Heart left ventricle (tissue), 16 donors: ENCODE measurements at regions not wholly inside any gene's neighbourhood (a gene's known extent, or its start where the extent isn't known, plus 50 kb on each side); places are given as distances from the start of the nearest gene placed in this dataset.
A peak's percentile ranks its signal among the peaks of the same experiment; 100 is the strongest.

ENCODE experiments used
- ATAC-seq, 4 donors: fragments of 200-7000 bp; cut with Tn5 transposase; one replicate each; pipeline ENCODE4 v1.9.1; 2020 to 2022; ENCODE audit warnings: moderate library complexity in 4 of 4, mild to moderate bottlenecking in 3 of 4, moderate number of reproducible peaks in 1 of 4
- DNase-seq, 5 donors: peaks; one replicate each; pipeline ENCODE4 v3.0.0-alpha.2; 2020
- H3K27ac ChIP-seq, 12 donors: fragments of 200-600 bp; sonication (generic) in 4 of 12; one replicate each; pipeline versions ENCODE4 v1.5.0 to v1.8.0; 2016 to 2022; ENCODE audit warnings: mild to moderate bottlenecking in 2 of 12
- H3K27me3 ChIP-seq, 9 donors: fragments of 200-600 bp; sonication (generic) in 2 of 9; one replicate each; pipeline versions ENCODE4 v1.5.1 to v1.8.0; 2016 to 2022; ENCODE audit warnings: mild to moderate bottlenecking in 3 of 9
- H3K36me3 ChIP-seq, 9 donors: fragments of 200-600 bp; sonication (generic) in 2 of 9; one replicate each; pipeline versions ENCODE4 v1.5.0 to v1.8.0; 2018 to 2022; ENCODE audit warnings: mild to moderate bottlenecking in 2 of 9
- H3K4me1 ChIP-seq, 12 donors: fragments of 200-600 bp; sonication (generic) in 4 of 12; one replicate each; pipeline versions ENCODE4 v1.5.0 to v1.8.0; 2016 to 2022; ENCODE audit warnings: mild to moderate bottlenecking in 3 of 12
- H3K4me3 ChIP-seq, 12 donors: fragments of 200-600 bp; sonication (generic) in 4 of 12; one replicate each; pipeline versions ENCODE4 v1.5.0 to v1.8.0; 2017 to 2022; ENCODE audit warnings: mild to moderate bottlenecking in 9 of 12, moderate library complexity in 4 of 12
- H3K9me3 ChIP-seq, 12 donors: fragments of 200-600 bp; sonication (generic) in 4 of 12; one replicate each; pipeline versions ENCODE4 v1.5.0 to v1.8.0; 2016 to 2022; ENCODE audit warnings: mild to moderate bottlenecking in 1 of 12
- POLR2A ChIP-seq, 2 donors: fragments of 450-650 bp; IDR thresholded peaks; one replicate each; pipeline ENCODE4 v1.6.1; 2017; ENCODE audit warnings: antibody characterized with exemption in 2 of 2, mild to moderate bottlenecking in 2 of 2, moderate library complexity in 2 of 2
- WGBS, 4 donors: extraction: QIAGEN DNeasy Blood & Tissue Kit in 2 of 4; methylation state at CpG; one replicate each; pipeline versions ENCODE4 v1.1.5 to v1.1.7; 2013 to 2018; 5-methylcytosine and 5-hydroxymethylcytosine counted together
- intact Hi-C, 10 donors: fragments of 100-400 bp; cut with DNase I; formaldehyde crosslinking; loops; one replicate each; pipeline versions ENCODE4 v1.11.1 to v1.14.2; 2022
- TF ChIP-seq, protein P1 (sequence below), 12 donors: fragments of 200-600 bp; sonication (generic) in 4 of 12; IDR thresholded peaks; one replicate each; pipeline versions ENCODE4 v1.5.0 to v1.8.0; 2018 to 2022; ENCODE audit warnings: antibody characterized with exemption in 12 of 12, mild to moderate bottlenecking in 5 of 12
- donor health status: ischemic (EF 13 %, LVEDD 7.1; RV severe dilation, severe dysfunction).
- donor health status: healthy with polysubstance abuse.
- donor health status: DM: no; HTN: yes; CAD: no.
- donor health status: DM: no; HTN: no; CAD: no.
- donor health status: ischemic (EF 25% LVEDD 6.9; RV normal size, moderate dysfunction).
- donor health status: ischemic (EF 25% LVEDD 5.7; RV mildly dilated, moderate dysfunction).
- donor health status: healthy.
- donor health status: DM: yes; HTN: yes; CAD: no.
- donor health status: ischemic (EF 35%, LVEDD 5.7; RV mildly dilated, moderate dysfunction).
- donor health status: nonischemic (EF 11% LVEDD 7.7; RV severe dilation, severe dysfunction).
- donor health status: DM: yes; HTN: yes; CAD: no.
- donor health status: PGD.
- donor health status: ischemic (EF 29% LVEDD 5.4; RV normal size, mild dysfunction).
- donor health status: nonischemic (EF 23%, LVEDD 6.1; RV moderate dilation, normal function).

DNA sequence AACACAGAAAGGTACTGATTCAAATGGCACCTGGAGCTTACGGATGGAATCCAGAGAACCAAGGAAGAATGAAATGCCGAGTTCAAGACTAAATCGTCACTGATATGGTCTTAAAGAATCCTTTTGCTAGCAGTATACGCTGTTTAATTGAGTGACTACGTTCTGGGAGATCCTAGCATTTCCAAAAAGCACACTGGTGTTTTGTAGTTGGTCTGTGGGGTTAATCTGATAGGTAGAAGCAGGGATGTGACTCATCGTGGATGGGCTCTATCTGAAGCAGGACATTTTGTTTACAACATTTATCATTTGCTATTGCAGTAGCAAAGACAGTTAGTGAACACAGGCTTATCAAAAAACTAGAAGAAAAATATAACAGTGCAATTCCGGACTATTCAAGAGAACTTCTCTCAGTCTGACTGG is 169.2 kb upstream of the HMGA2 start:
- intact Hi-C loops, result no loop called here
- no peak for DNase-seq
- peaks cover 0 to 6% (median 0%) of the 10 kb centered on the region in 9 donors for H3K27me3 ChIP-seq
- no peaks in the 10 kb centered on the region for H3K4me1 ChIP-seq
- no peak overlapping the region for H3K27ac ChIP-seq
- ATAC-seq, result no peak
- no peaks in the 10 kb centered on the region for H3K9me3 ChIP-seq
- H3K36me3 ChIP-seq, result no peaks in the 10 kb centered on the region
- no peak overlapping the region for H3K4me3 ChIP-seq
- 78 to 89% (median 85%) methylated on average over 7 of the region's 7 CpGs for whole genome bisulfite sequencing, 4 donors
- TF ChIP-seq, protein P1, sequence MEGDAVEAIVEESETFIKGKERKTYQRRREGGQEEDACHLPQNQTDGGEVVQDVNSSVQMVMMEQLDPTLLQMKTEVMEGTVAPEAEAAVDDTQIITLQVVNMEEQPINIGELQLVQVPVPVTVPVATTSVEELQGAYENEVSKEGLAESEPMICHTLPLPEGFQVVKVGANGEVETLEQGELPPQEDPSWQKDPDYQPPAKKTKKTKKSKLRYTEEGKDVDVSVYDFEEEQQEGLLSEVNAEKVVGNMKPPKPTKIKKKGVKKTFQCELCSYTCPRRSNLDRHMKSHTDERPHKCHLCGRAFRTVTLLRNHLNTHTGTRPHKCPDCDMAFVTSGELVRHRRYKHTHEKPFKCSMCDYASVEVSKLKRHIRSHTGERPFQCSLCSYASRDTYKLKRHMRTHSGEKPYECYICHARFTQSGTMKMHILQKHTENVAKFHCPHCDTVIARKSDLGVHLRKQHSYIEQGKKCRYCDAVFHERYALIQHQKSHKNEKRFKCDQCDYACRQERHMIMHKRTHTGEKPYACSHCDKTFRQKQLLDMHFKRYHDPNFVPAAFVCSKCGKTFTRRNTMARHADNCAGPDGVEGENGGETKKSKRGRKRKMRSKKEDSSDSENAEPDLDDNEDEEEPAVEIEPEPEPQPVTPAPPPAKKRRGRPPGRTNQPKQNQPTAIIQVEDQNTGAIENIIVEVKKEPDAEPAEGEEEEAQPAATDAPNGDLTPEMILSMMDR (IDR thresholded peaks at IDR 0.05), result no peak
- TF ChIP-seq POLR2A (IDR thresholded peaks at IDR 0.05), result no peak

DNA sequence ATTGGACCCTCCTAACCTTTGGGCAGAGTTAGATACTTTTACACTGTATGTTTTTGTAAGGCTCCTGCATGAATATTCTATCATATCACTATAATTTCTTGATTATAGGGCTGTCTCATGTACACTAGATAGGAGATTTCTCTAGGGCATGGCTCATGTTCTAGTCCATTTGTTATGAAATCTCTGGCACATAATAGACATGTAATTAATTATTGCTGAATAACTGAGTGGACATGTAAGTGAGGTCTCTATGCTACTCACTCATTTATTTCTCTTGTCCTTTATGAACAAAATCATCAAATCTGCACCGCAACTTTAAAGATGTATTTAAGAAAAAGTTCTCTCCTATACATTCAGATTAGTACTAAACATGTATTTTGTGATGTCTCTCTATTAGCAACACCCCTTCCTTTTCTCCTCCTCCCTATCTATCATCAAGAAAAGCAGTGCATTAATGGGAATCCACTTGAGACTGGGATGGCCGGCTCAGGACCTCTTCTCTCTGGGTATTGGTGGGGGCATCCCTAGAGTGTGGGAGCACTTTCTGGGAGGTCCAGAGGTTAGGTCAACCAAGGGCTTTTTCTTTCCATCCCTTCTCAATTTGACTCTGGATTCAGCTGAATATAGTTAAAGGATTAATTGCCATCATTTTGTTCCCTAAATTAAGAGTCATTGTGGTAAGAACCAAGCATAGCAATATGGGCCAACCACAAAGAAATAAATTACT is 168.0 kb upstream of the HMGA2 start:
- Histone ChIP-seq H3K27me3 (peaks cover 0 to 10% (median 0%) of the 10 kb centered on the region in 9 donors), H3K27ac (peak overlapping the region in 1 of 12 donors; percentile 25), H3K4me1 (no peaks in the 10 kb centered on the region), H3K36me3 (no peaks in the 10 kb centered on the region), H3K4me3 (no peak overlapping the region), H3K9me3 (no peaks in the 10 kb centered on the region)
- TF ChIP-seq, protein P1 (IDR thresholded peaks at IDR 0.05), result no peak
- TF ChIP-seq POLR2A (IDR thresholded peaks at IDR 0.05), result no peak
- no peak for ATAC-seq
- intact Hi-C loops, result no loop called here
- WGBS, 4 donors, result 89 to 95% (median 92%) methylated on average over 2 of the region's 2 CpGs
- DNase-seq, result no peak

DNA sequence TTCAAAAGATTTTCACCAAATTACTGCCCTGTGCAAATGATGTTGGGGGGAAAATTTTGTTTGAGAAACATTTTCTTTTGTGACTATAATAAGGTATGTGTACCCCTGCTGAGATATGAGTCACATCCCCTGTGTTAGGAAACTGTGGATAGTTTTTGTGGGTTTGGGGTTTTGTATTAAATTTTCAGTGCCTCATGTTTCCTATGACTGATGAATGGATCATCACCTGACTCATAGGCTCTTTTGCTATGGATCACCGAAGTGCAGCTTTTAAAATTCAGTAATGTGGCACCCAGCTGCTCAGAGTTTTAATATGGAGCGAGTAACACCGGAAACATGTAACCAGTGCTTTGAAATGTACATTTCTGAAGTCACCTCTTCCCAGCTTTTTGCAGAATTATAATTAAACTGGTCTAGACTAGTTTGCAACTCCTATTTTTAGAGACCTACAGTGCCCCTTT is 167.4 kb upstream of the HMGA2 start:
- intact Hi-C loops, result no loop called here
- Histone ChIP-seq H3K36me3 (no peaks in the 10 kb centered on the region), H3K4me1 (no peaks in the 10 kb centered on the region), H3K4me3 (no peak overlapping the region), H3K9me3 (no peaks in the 10 kb centered on the region), H3K27me3 (peaks cover 0 to 10% (median 0%) of the 10 kb centered on the region in 9 donors), H3K27ac (no peak overlapping the region)
- no peak for DNase-seq
- WGBS, 4 donors, result 87 to 90% (median 88%) methylated on average over 3 of the region's 3 CpGs
- ATAC-seq, result peak in 1 of 4 donors; percentile 10
- no peak for TF ChIP-seq POLR2A (IDR thresholded peaks at IDR 0.05)
- TF ChIP-seq, protein P1 (IDR thresholded peaks at IDR 0.05), result no peak

DNA sequence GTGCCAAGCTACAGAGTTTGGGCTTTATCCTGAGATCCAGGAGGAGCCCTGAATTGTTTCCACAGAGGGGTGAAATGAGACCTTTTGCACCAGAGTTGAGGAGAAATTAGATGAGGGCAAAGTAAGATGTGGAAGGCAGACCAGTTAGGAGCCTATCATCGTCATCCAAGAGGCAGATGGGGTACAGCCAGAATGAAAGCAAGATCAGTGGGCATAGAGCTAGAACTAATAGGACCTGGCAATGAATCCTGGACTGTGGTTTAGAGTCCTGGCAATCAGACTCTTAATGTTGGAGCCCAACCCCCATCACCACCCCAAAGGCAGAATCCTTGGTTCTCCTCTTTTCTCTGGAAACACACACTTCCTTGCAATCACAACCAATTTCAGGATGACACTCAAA is 166.6 kb upstream of the HMGA2 start:
- WGBS, 4 donors, result 95 to 98% (median 97%) methylated on average over 1 of the region's 1 CpG
- Histone ChIP-seq H3K27me3 (peaks cover 0 to 10% (median 0%) of the 10 kb centered on the region in 9 donors), H3K9me3 (no peaks in the 10 kb centered on the region), H3K4me1 (no peaks in the 10 kb centered on the region), H3K27ac (no peak overlapping the region), H3K36me3 (no peaks in the 10 kb centered on the region), H3K4me3 (no peak overlapping the region)
- intact Hi-C loops, result no loop called here
- no peak for TF ChIP-seq POLR2A (IDR thresholded peaks at IDR 0.05)
- TF ChIP-seq, protein P1 (IDR thresholded peaks at IDR 0.05), result no peak
- ATAC-seq (no peak), DNase-seq (no peak)
